SK-N-DZ (cell line): ENCODE measurements at regions not wholly inside any gene's neighbourhood (a gene's known extent, or its start where the extent isn't known, plus 50 kb on each side); places are given as distances from the start of the nearest gene placed in this dataset.
"Not testable (repeated sequence)": the region's sequence is repeated elsewhere in the genome, so short reads cannot be mapped to it uniquely, and the experiment has no call there.

Experiments used
- DNase-seq: peaks from one replicate; pipeline ENCODE4 v3.0.0-alpha.2; 2015; ENCODE audit warnings: low spot score

- no peak for DNase-seq
Measured at GRCh38 chr5:39559923-39560322, 135.1 kb upstream of the DAB2 start.

GRCh38 chr5:39558541-39558940 is 133.8 kb upstream of the DAB2 start:
- no peak for DNase-seq

- DNase-seq, result no peak
Measured at GRCh38 chr5:39555788-39556187, 131.0 kb upstream of the DAB2 start.

GRCh38 chr5:39547553-39548154 is 122.9 kb upstream of the DAB2 start:
- DNase-seq, result peak; percentile 7

- no peak for DNase-seq
Measured at GRCh38 chr5:39544941-39545340, 120.2 kb upstream of the DAB2 start.

- no peak for DNase-seq
Measured at GRCh38 chr5:39543335-39543734, 118.6 kb upstream of the DAB2 start.

- DNase-seq, result no peak
Measured at GRCh38 chr5:39542511-39543285, 117.9 kb upstream of the DAB2 start.

- DNase-seq, result no peak
Measured at GRCh38 chr5:39541920-39542319, 117.1 kb upstream of the DAB2 start.

- DNase-seq, result no peak
Measured at GRCh38 chr5:39539470-39539869, 114.7 kb upstream of the DAB2 start.

- DNase-seq, result no peak
Measured at GRCh38 chr5:39534690-39535089, 109.9 kb upstream of the DAB2 start.

GRCh38 chr5:39533749-39534148 is 109.0 kb upstream of the DAB2 start:
- no peak for DNase-seq

- no peak for DNase-seq
Measured at GRCh38 chr5:39532511-39532910, 107.7 kb upstream of the DAB2 start.

- DNase-seq, result no peak
Measured at GRCh38 chr5:39531306-39531705, 106.5 kb upstream of the DAB2 start.

- no peak for DNase-seq
Measured at GRCh38 chr5:39526914-39527477, 102.2 kb upstream of the DAB2 start.

GRCh38 chr5:39525781-39526180 is 101.0 kb upstream of the DAB2 start:
- DNase-seq, result not testable (repeated sequence)

GRCh38 chr5:39525271-39525670 is 100.5 kb upstream of the DAB2 start:
- no peak for DNase-seq

- DNase-seq, result no peak
Measured at GRCh38 chr5:39523821-39524220, 99.0 kb upstream of the DAB2 start.

GRCh38 chr5:39521940-39522590 is 97.3 kb upstream of the DAB2 start:
- no peak for DNase-seq

GRCh38 chr5:39521098-39521860 is 96.5 kb upstream of the DAB2 start:
- no peak for DNase-seq

GRCh38 chr5:39520232-39520572 is 95.4 kb upstream of the DAB2 start:
- no peak for DNase-seq

GRCh38 chr5:39519566-39520231 is 94.9 kb upstream of the DAB2 start:
- DNase-seq, result no peak
